Prostate gland (tissue), 2 donors: ENCODE measurements at regions not wholly inside any gene's neighbourhood (a gene's known extent, or its start where the extent isn't known, plus 50 kb on each side); places are given as distances from the start of the nearest gene placed in this dataset.

Experiments used
- CTCF ChIP-seq, 4 experiments: fragments of 200-600 bp in 2 of 4; fragments of 450-650 bp in 2 of 4; sonication (generic) in 2 of 4; IDR thresholded peaks; 1 replicate in 3 of 4; 2 replicates in 1 of 4; pipeline ENCODE4 v1.5.1; 2016 to 2019; ENCODE audit warnings: antibody characterized with exemption in 4 of 4, mild to moderate bottlenecking in 2 of 4, moderate library complexity in 2 of 4
- POLR2AphosphoS5 ChIP-seq: sonication (generic); formaldehyde crosslinking; IDR thresholded peaks from one replicate; pipeline ENCODE4 v1.6.1; 2017; ENCODE audit warnings: antibody characterized with exemption

- no peak for TF ChIP-seq CTCF (IDR thresholded peaks at IDR 0.05)
- TF ChIP-seq POLR2AphosphoS5, result no peak
These were observed 634.1 kb downstream of the FSCB start for GRCh38 chr14:43872752-43873655.
